Pancreas (tissue), 10 donors: ENCODE measurements at regions not wholly inside any gene's neighbourhood (a gene's known extent, or its start where the extent isn't known, plus 50 kb on each side); places are given as distances from the start of the nearest gene placed in this dataset.
A peak's percentile ranks its signal among the peaks of the same experiment; 100 is the strongest.

Experiments used
- ATAC-seq, 4 donors: fragments of 200-7000 bp; cut with Tn5 transposase; one replicate each; pipeline versions ENCODE4 v1.8.0 to v1.9.1; 2020; ENCODE audit warnings: mild to moderate bottlenecking in 4 of 4, moderate library complexity in 4 of 4
- DNase-seq, 6 donors: peaks; one replicate each; pipeline ENCODE4 v3.0.0-alpha.2; 2020
- FAIRE-seq: peaks from 2 replicates; lab custom pipeline; 2012; peaks lifted over from hg19 to GRCh38; lab: Jason Lieb, UNC
- H3K27ac ChIP-seq, 4 donors: fragments of 200-600 bp; sonication (generic); 1 replicate in 3 of 4; 2 replicates in 1 of 4; pipeline versions ENCODE4 v1.5.0 to v1.8.0; 2020
- H3K27me3 ChIP-seq, 4 donors: fragments of 200-600 bp; one replicate each; pipeline ENCODE4 v1.8.0; 2021
- H3K36me3 ChIP-seq, 3 donors: fragments of 200-600 bp; sonication (generic) in 1 of 3; one replicate each; pipeline versions ENCODE4 v1.5.0 to v1.8.0; 2020 to 2021
- H3K4me1 ChIP-seq, 3 donors: fragments of 200-600 bp; one replicate each; pipeline ENCODE4 v1.8.0; 2021
- H3K4me3 ChIP-seq, 4 donors: fragments of 200-600 bp; sonication (generic) in 2 of 4; one replicate each; pipeline versions ENCODE4 v1.5.0 to v1.8.0; 2020 to 2021
- H3K9me3 ChIP-seq, 4 donors: fragments of 200-600 bp; one replicate each; pipeline ENCODE4 v1.8.0; 2021
- CTCF ChIP-seq, 4 donors: fragments of 200-600 bp; sonication (generic) in 3 of 4; IDR thresholded peaks; one replicate each; pipeline versions ENCODE4 v1.5.0 to v1.8.0; 2021; ENCODE audit warnings: antibody characterized with exemption in 4 of 4
- WGBS, 2 donors: extraction: QIAGEN DNeasy Blood & Tissue Kit; methylation state at CpG; one replicate each; pipeline ENCODE4 v1.1.7; 2013; 5-methylcytosine and 5-hydroxymethylcytosine counted together
- intact Hi-C, 3 donors: fragments of 100-400 bp; cut with DNase I; formaldehyde crosslinking; loops; one replicate each; pipeline versions ENCODE4 v1.11.1 to v1.14.2; 2022
- donor health status: healthy with polysubstance abuse.
- donor health status: DM: no; HTN: no; CAD: no; lungs with moderate emphysema.
- donor health status: DM: no; HTN: no; CAD: no.
- donor health status: control.
- donor health status: control.
- donor health status: Bipolar disorder and iron deficiency.
- donor health status: DM: yes; HTN: yes; CAD: no.
- donor health status: DM: no; HTN: no; CAD: no.
- donor health status: DM: no; HTN: no; CAD: no.
- donor health status: DM: yes; HTN: yes; CAD: no.

- H3K27ac ChIP-seq: no peak overlapping the region
- intact Hi-C loops: no loop called here
Observed at GRCh38 chr1:240021709-240022108, 70.0 kb upstream of the FMN2 start.

GRCh38 chr1:240027059-240027462 is 64.6 kb upstream of the FMN2 start:
- Histone ChIP-seq H3K9me3 (no peaks in the 10 kb centered on the region), H3K4me3 (no peak overlapping the region), H3K36me3 (no peaks in the 10 kb centered on the region), H3K4me1 (no peaks in the 10 kb centered on the region), H3K27me3 (no peaks in the 10 kb centered on the region), H3K27ac (no peak overlapping the region)
- DNase-seq: peak in 1 of 6 donors; percentile 31
- TF ChIP-seq CTCF (IDR thresholded peaks at IDR 0.05): peak; percentile 38 to 78 (median 74)
- 2 to 6% methylated on average over 5 of the region's 5 CpGs for WGBS, 2 donors
- intact Hi-C loops: no loop called here
- FAIRE-seq: peak; percentile 84
- ATAC-seq: peak in 3 of 4 donors; percentile 81 to 87 (median 84)

More at GRCh38 chr1:240021709-240022108, 70.0 kb upstream of the FMN2 start:
- no peak overlapping the region for H3K4me3 ChIP-seq
- H3K36me3 ChIP-seq: no peaks in the 10 kb centered on the region
- no peaks in the 10 kb centered on the region for H3K4me1 ChIP-seq
- FAIRE-seq (no peak), DNase-seq (no peak), ATAC-seq (no peak)
- no peaks in the 10 kb centered on the region for H3K27me3 ChIP-seq
- no peak for TF ChIP-seq CTCF (IDR thresholded peaks at IDR 0.05)
- WGBS, 2 donors: 38 to 48% methylated on average over 3 of the region's 3 CpGs
- H3K9me3 ChIP-seq: no peaks in the 10 kb centered on the region

- no peaks in the 10 kb centered on the region for H3K27me3 ChIP-seq
- H3K27ac ChIP-seq: no peak overlapping the region
- no peaks in the 10 kb centered on the region for H3K4me1 ChIP-seq
- DNase-seq (no peak), ATAC-seq (no peak), FAIRE-seq (no peak)
- intact Hi-C loops: no loop called here
- WGBS, 2 donors: 55 to 56% methylated on average over 3 of the region's 3 CpGs
- no peak overlapping the region for H3K4me3 ChIP-seq
- H3K36me3 ChIP-seq: no peaks in the 10 kb centered on the region
- no peaks in the 10 kb centered on the region for H3K9me3 ChIP-seq
- no peak for TF ChIP-seq CTCF (IDR thresholded peaks at IDR 0.05)
Observed at GRCh38 chr1:240029418-240029817, 62.3 kb upstream of the FMN2 start.

- no peaks in the 10 kb centered on the region for H3K9me3 ChIP-seq
- H3K4me3 ChIP-seq: no peak overlapping the region
- DNase-seq (no peak), FAIRE-seq (no peak), ATAC-seq (no peak)
- H3K27me3 ChIP-seq: no peaks in the 10 kb centered on the region
- no peaks in the 10 kb centered on the region for H3K4me1 ChIP-seq
- WGBS, 2 donors: 57 to 75% methylated on average over 5 of the region's 5 CpGs
- H3K27ac ChIP-seq: no peak overlapping the region
- no peaks in the 10 kb centered on the region for H3K36me3 ChIP-seq
- no peak for TF ChIP-seq CTCF (IDR thresholded peaks at IDR 0.05)
- intact Hi-C loops: loop anchor here in 1 of 3 donors (10.0 kb wide), 1 partner anchor 115 kb away; no protein-coding TSS in a partner anchor
Observed at GRCh38 chr1:240030236-240030635, 61.4 kb upstream of the FMN2 start.

- H3K27ac ChIP-seq: no peak overlapping the region
- H3K4me3 ChIP-seq: no peak overlapping the region
- no peaks in the 10 kb centered on the region for H3K27me3 ChIP-seq
- DNase-seq (no peak), FAIRE-seq (no peak), ATAC-seq (no peak)
- intact Hi-C loops: loop anchor here in 1 of 3 donors (10.0 kb wide), 1 partner anchor 114 kb away; no protein-coding TSS in a partner anchor
- no peaks in the 10 kb centered on the region for H3K36me3 ChIP-seq
- TF ChIP-seq CTCF (IDR thresholded peaks at IDR 0.05): no peak
- H3K9me3 ChIP-seq: no peaks in the 10 kb centered on the region
- H3K4me1 ChIP-seq: no peaks in the 10 kb centered on the region
- 55 to 56% methylated on average over 5 of the region's 5 CpGs for WGBS, 2 donors
Observed at GRCh38 chr1:240031009-240031408, 60.7 kb upstream of the FMN2 start.
